ENCODE measurements at regions not wholly inside any gene's neighbourhood (a gene's known extent, or its start where the extent isn't known, plus 50 kb on each side); places are given as distances from the start of the nearest gene placed in this dataset.

- TF ChIP-seq, protein P1, sequence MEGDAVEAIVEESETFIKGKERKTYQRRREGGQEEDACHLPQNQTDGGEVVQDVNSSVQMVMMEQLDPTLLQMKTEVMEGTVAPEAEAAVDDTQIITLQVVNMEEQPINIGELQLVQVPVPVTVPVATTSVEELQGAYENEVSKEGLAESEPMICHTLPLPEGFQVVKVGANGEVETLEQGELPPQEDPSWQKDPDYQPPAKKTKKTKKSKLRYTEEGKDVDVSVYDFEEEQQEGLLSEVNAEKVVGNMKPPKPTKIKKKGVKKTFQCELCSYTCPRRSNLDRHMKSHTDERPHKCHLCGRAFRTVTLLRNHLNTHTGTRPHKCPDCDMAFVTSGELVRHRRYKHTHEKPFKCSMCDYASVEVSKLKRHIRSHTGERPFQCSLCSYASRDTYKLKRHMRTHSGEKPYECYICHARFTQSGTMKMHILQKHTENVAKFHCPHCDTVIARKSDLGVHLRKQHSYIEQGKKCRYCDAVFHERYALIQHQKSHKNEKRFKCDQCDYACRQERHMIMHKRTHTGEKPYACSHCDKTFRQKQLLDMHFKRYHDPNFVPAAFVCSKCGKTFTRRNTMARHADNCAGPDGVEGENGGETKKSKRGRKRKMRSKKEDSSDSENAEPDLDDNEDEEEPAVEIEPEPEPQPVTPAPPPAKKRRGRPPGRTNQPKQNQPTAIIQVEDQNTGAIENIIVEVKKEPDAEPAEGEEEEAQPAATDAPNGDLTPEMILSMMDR (IDR thresholded peaks at IDR 0.05): no peak
- TF ChIP-seq POLR2A (IDR thresholded peaks at IDR 0.05): no peak
Measured at GRCh38 chr9:134492721-134493460, 148.7 kb upstream of the COL5A1 start.

Measured in uterus (tissue), 2 donors.